ENCODE measurements at regions not wholly inside any gene's neighbourhood (a gene's known extent, or its start where the extent isn't known, plus 50 kb on each side); places are given as distances from the start of the nearest gene placed in this dataset.
"Not testable (repeated sequence)": the region's sequence is repeated elsewhere in the genome, so short reads cannot be mapped to it uniquely, and the experiment has no call there.

DNA sequence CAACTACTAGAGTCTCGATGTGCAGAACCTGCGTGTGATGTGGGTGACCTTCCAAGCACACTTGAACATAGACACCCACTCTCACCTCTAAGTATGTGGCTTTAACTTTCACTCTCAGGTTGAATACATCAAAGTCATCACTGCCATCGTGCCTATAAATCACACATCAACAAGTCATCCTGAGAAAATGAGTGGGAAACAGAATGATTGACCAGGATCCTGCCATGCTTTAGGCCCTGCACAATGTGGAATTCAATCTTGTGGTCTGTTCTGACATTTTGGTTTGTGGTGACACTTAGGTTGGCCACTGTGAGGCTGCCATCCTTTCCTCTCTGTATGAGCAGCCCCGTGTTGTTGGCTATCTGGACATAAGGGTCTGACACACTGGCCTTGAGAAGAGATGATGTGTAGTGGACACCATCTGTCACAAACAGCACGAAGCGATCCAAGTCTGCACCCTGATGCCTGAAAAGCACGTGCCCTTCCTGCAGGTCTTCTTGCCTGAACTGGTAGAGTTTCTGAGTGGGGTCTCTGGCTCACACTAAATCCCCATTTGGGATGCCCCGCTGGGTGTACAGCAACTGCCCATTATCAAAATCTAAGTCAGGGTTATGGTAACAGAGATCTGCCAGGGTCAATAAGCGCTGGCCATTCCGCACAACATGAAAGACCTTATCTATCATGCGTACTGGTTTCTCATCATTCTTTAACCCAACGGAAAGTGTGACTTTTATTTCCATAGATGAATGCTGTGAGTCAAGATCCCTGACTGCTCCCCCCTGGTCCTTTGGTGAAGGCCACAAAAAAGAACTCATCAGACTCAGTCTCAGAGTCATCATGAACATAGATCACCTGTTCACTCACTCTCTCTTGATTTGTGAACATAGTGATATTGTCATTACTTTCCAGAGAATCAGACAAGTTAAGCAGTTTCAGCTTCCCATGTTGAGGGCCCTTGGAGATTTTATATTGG, 116.6 kb downstream of the ESM1 start:
- Histone ChIP-seq H3K27ac (no peak overlapping the region), H3K4me3 (no peak overlapping the region), H3K4me1 (no peaks in the 10 kb centered on the region), H3K9me3 (no peaks in the 10 kb centered on the region), H3K27me3 (no peaks in the 10 kb centered on the region), H3K36me3 (no peaks in the 10 kb centered on the region)
- DNase-seq = no peak
- no peak for TF ChIP-seq POLR2A (IDR thresholded peaks at IDR 0.05)

DNA sequence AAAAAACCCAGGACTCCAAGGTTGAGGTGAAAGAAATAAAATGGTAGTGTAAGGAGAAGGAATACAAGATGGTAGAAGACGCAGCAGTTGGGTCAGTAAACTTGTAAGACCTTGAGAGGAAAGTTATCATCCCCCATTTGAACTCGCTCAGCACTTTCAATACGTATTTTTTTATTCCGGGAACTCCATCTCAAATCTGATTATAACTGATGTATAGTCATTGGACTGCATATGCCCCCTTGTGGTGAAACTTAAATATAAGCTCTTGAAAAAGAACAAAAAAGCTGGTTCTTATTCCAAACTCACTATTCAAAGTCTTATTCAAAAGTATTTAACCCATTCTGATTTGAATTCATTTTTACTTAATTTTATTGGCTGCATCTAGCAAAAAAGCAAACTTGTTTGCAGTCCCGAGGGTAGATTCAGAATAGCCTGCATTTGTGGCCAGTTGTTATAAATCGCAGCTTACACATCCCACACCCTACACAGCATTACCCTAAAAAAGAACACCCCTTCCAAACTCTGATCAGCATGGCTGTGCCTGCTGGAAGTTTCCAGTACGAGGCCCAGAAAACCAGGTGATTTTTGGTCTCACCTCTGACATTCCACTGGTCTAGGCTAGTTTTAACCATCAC, 118.0 kb downstream of the ESM1 start:
- DNase-seq = no peak
- H3K27ac ChIP-seq = no peak overlapping the region
- no peaks in the 10 kb centered on the region for H3K4me1 ChIP-seq
- H3K36me3 ChIP-seq = no peaks in the 10 kb centered on the region
- TF ChIP-seq, protein P1, sequence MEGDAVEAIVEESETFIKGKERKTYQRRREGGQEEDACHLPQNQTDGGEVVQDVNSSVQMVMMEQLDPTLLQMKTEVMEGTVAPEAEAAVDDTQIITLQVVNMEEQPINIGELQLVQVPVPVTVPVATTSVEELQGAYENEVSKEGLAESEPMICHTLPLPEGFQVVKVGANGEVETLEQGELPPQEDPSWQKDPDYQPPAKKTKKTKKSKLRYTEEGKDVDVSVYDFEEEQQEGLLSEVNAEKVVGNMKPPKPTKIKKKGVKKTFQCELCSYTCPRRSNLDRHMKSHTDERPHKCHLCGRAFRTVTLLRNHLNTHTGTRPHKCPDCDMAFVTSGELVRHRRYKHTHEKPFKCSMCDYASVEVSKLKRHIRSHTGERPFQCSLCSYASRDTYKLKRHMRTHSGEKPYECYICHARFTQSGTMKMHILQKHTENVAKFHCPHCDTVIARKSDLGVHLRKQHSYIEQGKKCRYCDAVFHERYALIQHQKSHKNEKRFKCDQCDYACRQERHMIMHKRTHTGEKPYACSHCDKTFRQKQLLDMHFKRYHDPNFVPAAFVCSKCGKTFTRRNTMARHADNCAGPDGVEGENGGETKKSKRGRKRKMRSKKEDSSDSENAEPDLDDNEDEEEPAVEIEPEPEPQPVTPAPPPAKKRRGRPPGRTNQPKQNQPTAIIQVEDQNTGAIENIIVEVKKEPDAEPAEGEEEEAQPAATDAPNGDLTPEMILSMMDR (IDR thresholded peaks at IDR 0.05) = peak; percentile 47 to 77 (median 67)
- TF ChIP-seq POLR2A (IDR thresholded peaks at IDR 0.05) = no peak
- H3K9me3 ChIP-seq = no peaks in the 10 kb centered on the region
- H3K27me3 ChIP-seq = no peaks in the 10 kb centered on the region
- no peak overlapping the region for H3K4me3 ChIP-seq

GRCh38 chr5:54864911-54865515, 120.4 kb downstream of the ESM1 start:
- not testable (repeated sequence) for DNase-seq, H3K4me3 ChIP-seq, H3K4me1 ChIP-seq, H3K36me3 ChIP-seq, H3K27me3 ChIP-seq, H3K27ac ChIP-seq, H3K9me3 ChIP-seq

GRCh38 chr5:54862036-54862435, 123.4 kb downstream of the ESM1 start:
- TF ChIP-seq, protein P1 (IDR thresholded peaks at IDR 0.05) = no peak
- no peak for TF ChIP-seq POLR2A (IDR thresholded peaks at IDR 0.05)
- Histone ChIP-seq H3K9me3 (peaks cover 0 to 7% (median 2%) of the 10 kb centered on the region in 4 donors), H3K27me3 (no peaks in the 10 kb centered on the region), H3K4me1 (no peaks in the 10 kb centered on the region), H3K27ac (no peak overlapping the region), H3K36me3 (no peaks in the 10 kb centered on the region), H3K4me3 (no peak overlapping the region)
- DNase-seq = no peak

- Histone ChIP-seq H3K4me1 (no peaks in the 10 kb centered on the region), H3K9me3 (peaks cover 0 to 7% (median 2%) of the 10 kb centered on the region in 4 donors), H3K27ac (no peak overlapping the region), H3K36me3 (no peaks in the 10 kb centered on the region), H3K27me3 (no peaks in the 10 kb centered on the region), H3K4me3 (no peak overlapping the region)
- no peak for DNase-seq
- TF ChIP-seq, protein P1 (IDR thresholded peaks at IDR 0.05) = no peak
- no peak for TF ChIP-seq POLR2A (IDR thresholded peaks at IDR 0.05)
Observed at GRCh38 chr5:54861212-54861894, 124.0 kb downstream of the ESM1 start.

DNA sequence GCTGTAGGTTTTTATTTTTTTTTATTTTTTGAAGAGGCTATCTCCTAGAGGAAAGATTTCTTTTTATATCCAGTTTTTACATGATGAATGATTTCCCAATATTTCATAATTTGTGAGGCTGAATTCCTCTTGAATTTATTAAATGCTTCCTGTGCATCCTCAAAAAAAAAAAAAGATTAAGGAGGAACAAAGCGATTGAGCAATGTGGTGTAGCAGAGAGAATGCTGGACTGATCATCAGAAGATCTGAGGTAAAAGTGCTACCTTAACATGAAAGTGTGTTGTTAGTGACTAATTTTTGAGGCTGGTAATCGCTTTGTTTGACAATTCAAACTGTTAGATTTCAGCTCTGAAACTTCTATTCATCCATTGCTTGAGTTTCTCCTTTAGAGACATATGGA, 125.1 kb downstream of the ESM1 start:
- Histone ChIP-seq H3K9me3 (peaks cover 0 to 7% (median 2%) of the 10 kb centered on the region in 4 donors), H3K4me1 (no peaks in the 10 kb centered on the region), H3K36me3 (no peaks in the 10 kb centered on the region), H3K4me3 (no peak overlapping the region), H3K27me3 (no peaks in the 10 kb centered on the region), H3K27ac (no peak overlapping the region)
- TF ChIP-seq, protein P1 (IDR thresholded peaks at IDR 0.05) = no peak
- no peak for TF ChIP-seq POLR2A (IDR thresholded peaks at IDR 0.05)
- no peak for DNase-seq

All from Peyer's patch (tissue), 4 donors.